SU-DHL-6 (cell line): ENCODE measurements at regions not wholly inside any gene's neighbourhood (a gene's known extent, or its start where the extent isn't known, plus 50 kb on each side); places are given as distances from the start of the nearest gene placed in this dataset.

Source experiments
- H2AFZ ChIP-seq: fragments of 200-600 bp; sonication (generic); 2 replicates; pipeline ENCODE4 v1.6.1; 2014; ENCODE audit warnings: low read depth, mild to moderate bottlenecking, moderate library complexity, mixed read lengths, antibody characterized with exemption, low read length; ENCODE audit not compliant: severe bottlenecking
- H3F3A ChIP-seq: fragments of 200-600 bp; shearing (Covaris generic); 2 replicates; pipeline ENCODE4 v1.6.0; 2016; ENCODE audit warnings: antibody characterized with exemption, mild to moderate bottlenecking; ENCODE audit not compliant: insufficient read depth
- H3K27ac ChIP-seq: fragments of 200-600 bp; sonication (generic); 2 replicates; pipeline ENCODE4 v1.5.1; 2016; ENCODE audit warnings: low read depth, mild to moderate bottlenecking, low read length, moderate library complexity, mixed read lengths
- H3K27me3 ChIP-seq: fragments of 200-600 bp; sonication (generic), shearing (Covaris generic); 2 replicates; pipeline ENCODE4 v1.6.0; 2014; ENCODE audit warnings: mild to moderate bottlenecking, low read length
- H3K36me3 ChIP-seq: fragments of 200-600 bp; sonication (generic); 2 replicates; pipeline ENCODE4 v1.6.1; 2014; ENCODE audit warnings: mild to moderate bottlenecking, low read length, mixed read lengths
- H3K4me2 ChIP-seq: fragments of 300-600, 200-600 bp; shearing (Covaris generic), sonication (generic); 2 replicates; pipeline ENCODE4 v1.6.0; 2014; ENCODE audit warnings: low read length, low read depth, mild to moderate bottlenecking; ENCODE audit not compliant: poor library complexity, severe bottlenecking
- H3K4me3 ChIP-seq: fragments of 200-600 bp; sonication (generic); 2 replicates; pipeline ENCODE4 v1.5.1; 2014; ENCODE audit warnings: antibody characterized with exemption, low read length, mild to moderate bottlenecking, mixed read lengths; ENCODE audit not compliant: insufficient read depth, poor library complexity, severe bottlenecking
- H3K79me2 ChIP-seq: fragments of 200-600 bp; sonication (generic); 2 replicates; pipeline ENCODE4 v1.6.1; 2014; ENCODE audit warnings: mild to moderate bottlenecking, low read length, moderate library complexity; ENCODE audit not compliant: insufficient read depth
- H3K9ac ChIP-seq: fragments of 200-600 bp; sonication (generic); 2 replicates; pipeline ENCODE4 v1.7.0; 2014; ENCODE audit warnings: mild to moderate bottlenecking, low read length
- H3K9me2 ChIP-seq: fragments of 200-600 bp; sonication (generic); replicated peaks from 2 replicates; pipeline ENCODE4 v1.6.1; 2014; ENCODE audit warnings: low read length; ENCODE audit not compliant: insufficient read depth
- H3K9me3 ChIP-seq: fragments of 200-600 bp; sonication (generic); 2 replicates; pipeline ENCODE4 v1.6.1; 2014; ENCODE audit warnings: low read length, mixed read lengths; ENCODE audit not compliant: insufficient read depth
- H4K20me1 ChIP-seq: fragments of 200-600 bp; sonication (generic); 2 replicates; pipeline ENCODE4 v1.6.1; 2014; ENCODE audit warnings: low read depth, mild to moderate bottlenecking, antibody characterized with exemption, low read length, moderate library complexity, mixed read lengths
- CTCF ChIP-seq: fragments of 200-600 bp; sonication (generic); IDR thresholded peaks from one replicate; pipeline ENCODE4 v1.5.1; 2017; ENCODE audit warnings: antibody characterized with exemption, mild to moderate bottlenecking, low read length, moderate library complexity; ENCODE audit not compliant: insufficient read depth, poor library complexity, severe bottlenecking
- EZH2phosphoT487 ChIP-seq: fragments of 200-600 bp; sonication (generic), shearing (Covaris generic); conservative IDR thresholded peaks from 2 replicates; pipeline ENCODE4 v1.6.1; 2018; ENCODE audit warnings: mild to moderate bottlenecking, antibody characterized with exemption, low read length, moderate library complexity, mixed read lengths

DNA sequence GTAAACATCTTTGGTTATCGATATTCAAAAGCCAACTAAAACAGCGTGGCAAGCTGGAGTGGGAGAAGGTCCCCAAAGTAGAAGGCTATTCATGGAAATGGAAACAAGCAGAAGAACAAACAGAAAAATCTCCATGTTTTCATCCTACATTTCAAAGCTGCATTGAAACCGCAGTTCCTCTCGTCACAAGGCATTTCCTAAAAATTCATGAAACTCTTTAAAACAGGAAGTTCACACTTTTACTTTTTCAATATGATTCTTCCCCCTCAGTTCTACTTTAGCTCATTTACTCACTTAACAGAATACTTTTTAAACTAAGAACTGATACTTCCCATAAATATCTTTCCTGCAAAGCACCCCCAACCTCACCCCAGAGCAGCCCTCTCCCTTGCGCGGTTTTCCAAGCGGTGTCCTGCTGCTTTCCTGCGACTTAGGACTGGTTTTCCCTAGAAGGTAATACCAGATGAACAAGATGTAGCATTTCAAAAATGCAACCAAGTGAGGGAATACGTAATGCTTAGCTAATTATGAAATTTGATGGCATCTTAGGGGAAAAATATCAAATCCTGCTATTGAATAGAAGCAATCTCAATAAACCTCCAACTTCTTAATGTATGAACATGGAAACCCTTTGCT is 228.3 kb upstream of the PKN2 start:
- Histone ChIP-seq H3K27ac (no peak overlapping the region), H3K4me3 (no peak overlapping the region), H3K9me3 (no peaks in the 10 kb centered on the region), H3K4me2 (no peak overlapping the region), H3K9ac (no peak overlapping the region), H3K9me2 (no peaks in the 10 kb centered on the region), H3K27me3 (no peaks in the 10 kb centered on the region), H4K20me1 (no peaks in the 10 kb centered on the region), H3F3A (no peaks in the 10 kb centered on the region), H3K79me2 (no peaks in the 10 kb centered on the region), H2AFZ (no peak overlapping the region), H3K36me3 (no peaks in the 10 kb centered on the region)
- TF ChIP-seq CTCF, result no peak
- no peak for TF ChIP-seq EZH2phosphoT487

- no peak overlapping the region for H3K27ac ChIP-seq
- H3K9me3 ChIP-seq, result no peaks in the 10 kb centered on the region
- no peak overlapping the region for H3K4me2 ChIP-seq
- no peaks in the 10 kb centered on the region for H3K27me3 ChIP-seq
- H2AFZ ChIP-seq, result no peak overlapping the region
- H3F3A ChIP-seq, result no peaks in the 10 kb centered on the region
- no peak overlapping the region for H3K4me3 ChIP-seq
- TF ChIP-seq CTCF (no peak), EZH2phosphoT487 (no peak)
- no peaks in the 10 kb centered on the region for H3K79me2 ChIP-seq
- H4K20me1 ChIP-seq, result no peaks in the 10 kb centered on the region
- no peaks in the 10 kb centered on the region for H3K36me3 ChIP-seq
- no peak overlapping the region for H3K9ac ChIP-seq
- H3K9me2 ChIP-seq, result no peaks in the 10 kb centered on the region
Measured at GRCh38 chr1:88457197-88457596, 226.9 kb upstream of the PKN2 start.

- Histone ChIP-seq H3K9me2 (no peaks in the 10 kb centered on the region), H3K4me2 (no peak overlapping the region), H3K27ac (no peak overlapping the region), H3K9me3 (no peaks in the 10 kb centered on the region), H3K4me3 (no peak overlapping the region), H3K36me3 (no peaks in the 10 kb centered on the region), H4K20me1 (no peaks in the 10 kb centered on the region), H3F3A (no peaks in the 10 kb centered on the region), H3K9ac (no peak overlapping the region), H3K27me3 (no peaks in the 10 kb centered on the region), H3K79me2 (no peaks in the 10 kb centered on the region), H2AFZ (no peak overlapping the region)
- TF ChIP-seq EZH2phosphoT487, result no peak
- no peak for TF ChIP-seq CTCF
Measured at GRCh38 chr1:88461007-88461406, 223.1 kb upstream of the PKN2 start.

DNA sequence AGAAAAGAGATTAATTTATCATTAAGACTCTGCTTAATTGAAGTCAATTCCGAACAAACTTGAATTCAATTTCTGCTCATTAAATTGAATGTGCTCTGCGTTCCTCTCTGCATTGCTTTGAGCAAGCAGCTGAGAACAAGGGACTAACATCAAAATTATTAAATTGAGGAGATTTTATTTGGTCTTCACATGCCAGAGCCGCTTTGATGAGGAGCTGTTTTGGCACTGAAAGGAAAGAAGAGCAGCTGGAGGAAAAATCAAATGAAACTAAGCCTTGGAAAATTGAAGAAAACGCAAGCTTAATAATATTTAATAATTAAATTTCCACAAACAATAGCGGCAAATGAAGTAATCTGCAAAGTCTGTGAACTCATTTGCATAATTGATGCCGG is 222.0 kb upstream of the PKN2 start:
- no peak overlapping the region for H3K4me3 ChIP-seq
- no peaks in the 10 kb centered on the region for H3K9me3 ChIP-seq
- H4K20me1 ChIP-seq, result no peaks in the 10 kb centered on the region
- no peak for TF ChIP-seq EZH2phosphoT487
- no peak for TF ChIP-seq CTCF
- H2AFZ ChIP-seq, result no peak overlapping the region
- H3K27ac ChIP-seq, result no peak overlapping the region
- H3K79me2 ChIP-seq, result no peaks in the 10 kb centered on the region
- H3F3A ChIP-seq, result no peaks in the 10 kb centered on the region
- no peaks in the 10 kb centered on the region for H3K9me2 ChIP-seq
- no peak overlapping the region for H3K9ac ChIP-seq
- no peak overlapping the region for H3K4me2 ChIP-seq
- H3K27me3 ChIP-seq, result no peaks in the 10 kb centered on the region
- H3K36me3 ChIP-seq, result no peaks in the 10 kb centered on the region
